Activated T-cell treated with anti-CD3 and anti-CD28 coated beads for 48 hours (primary cell): ENCODE measurements at regions not wholly inside any gene's neighbourhood (a gene's known extent, or its start where the extent isn't known, plus 50 kb on each side); places are given as distances from the start of the nearest gene placed in this dataset.

Experiments used
- DNase-seq: peaks from one replicate; pipeline ENCODE4 v3.0.0-alpha.2; 2020; ENCODE audit warnings: low read depth

DNA sequence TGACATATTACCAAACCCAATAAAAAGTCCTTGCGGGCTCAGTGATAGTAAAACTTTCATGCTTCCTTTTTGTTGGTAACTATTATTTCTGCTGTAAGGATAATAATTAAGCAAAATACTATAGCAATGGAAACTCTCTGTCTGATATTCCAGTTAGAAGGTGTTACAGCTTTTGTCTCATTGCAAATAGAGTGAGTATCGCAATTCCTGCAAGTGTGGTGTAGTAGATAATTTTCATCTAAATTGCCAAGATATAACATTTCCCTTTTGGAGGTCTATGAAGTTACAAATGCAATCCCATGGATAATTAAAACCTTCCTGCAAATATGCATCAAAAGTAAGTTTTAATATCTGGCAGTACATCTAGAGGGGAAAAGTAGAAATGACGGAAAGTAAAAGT lies 88.7 kb upstream of the CD93 start:
- DNase-seq: no peak

DNA sequence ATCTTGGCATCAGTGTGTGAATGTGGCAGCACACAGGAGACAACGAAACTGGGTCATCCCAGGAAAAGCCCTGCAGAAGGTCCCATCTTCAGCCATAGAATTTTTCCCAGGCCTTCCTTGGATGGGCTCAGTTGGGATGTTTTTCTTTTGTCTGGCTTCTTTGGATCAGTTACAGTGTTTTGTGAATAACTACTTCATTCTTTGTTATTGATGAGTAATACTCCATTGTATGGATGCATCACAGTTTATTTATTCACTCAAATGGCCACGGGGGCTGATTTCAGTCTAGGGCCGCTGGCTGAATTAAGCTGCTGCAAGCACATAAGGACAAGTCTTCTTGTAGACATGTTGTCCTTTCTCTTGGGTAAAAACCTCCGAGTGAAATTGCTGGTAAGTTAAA lies 81.3 kb upstream of the CD93 start:
- no peak for DNase-seq

DNA sequence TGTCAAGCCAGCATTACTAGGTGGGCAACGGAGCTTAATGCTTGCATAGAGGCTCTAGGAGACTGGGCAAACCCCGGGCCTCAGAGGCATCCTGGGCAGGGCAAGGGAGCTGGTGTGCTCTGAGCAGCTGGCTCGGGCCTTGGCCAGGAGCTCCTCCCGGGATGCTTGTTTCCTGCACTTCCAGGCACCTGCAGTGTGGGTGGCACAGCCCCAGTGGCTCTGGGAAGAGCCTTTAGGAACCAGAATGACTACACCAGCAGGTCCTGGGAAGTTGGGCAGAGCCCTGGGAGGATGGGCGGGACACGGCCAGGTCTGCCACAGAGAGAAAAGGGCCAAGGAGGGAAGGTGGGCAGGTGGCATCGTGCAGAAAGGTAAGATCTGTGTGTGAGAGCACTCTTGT lies 80.4 kb upstream of the CD93 start:
- DNase-seq: no peak

DNA sequence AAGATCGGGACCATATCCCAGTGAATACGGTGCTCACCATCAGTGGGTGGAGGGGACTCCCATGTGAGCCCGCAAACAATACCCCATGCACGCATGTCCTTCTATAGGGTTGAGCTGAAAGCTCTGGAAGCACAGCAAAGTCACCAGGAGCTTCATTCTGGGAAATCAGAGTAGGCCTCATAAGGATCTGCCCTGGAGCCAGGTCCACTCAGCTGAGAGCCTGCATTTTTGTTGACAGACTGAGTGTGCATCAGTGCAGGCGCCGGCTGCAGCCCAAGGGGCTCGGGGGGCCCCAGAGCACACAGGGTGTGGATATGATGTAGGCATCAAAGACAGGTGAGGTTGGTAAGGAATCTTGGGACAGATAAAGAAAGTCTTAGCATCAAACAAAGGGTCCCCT lies 79.8 kb upstream of the CD93 start:
- no peak for DNase-seq

DNA sequence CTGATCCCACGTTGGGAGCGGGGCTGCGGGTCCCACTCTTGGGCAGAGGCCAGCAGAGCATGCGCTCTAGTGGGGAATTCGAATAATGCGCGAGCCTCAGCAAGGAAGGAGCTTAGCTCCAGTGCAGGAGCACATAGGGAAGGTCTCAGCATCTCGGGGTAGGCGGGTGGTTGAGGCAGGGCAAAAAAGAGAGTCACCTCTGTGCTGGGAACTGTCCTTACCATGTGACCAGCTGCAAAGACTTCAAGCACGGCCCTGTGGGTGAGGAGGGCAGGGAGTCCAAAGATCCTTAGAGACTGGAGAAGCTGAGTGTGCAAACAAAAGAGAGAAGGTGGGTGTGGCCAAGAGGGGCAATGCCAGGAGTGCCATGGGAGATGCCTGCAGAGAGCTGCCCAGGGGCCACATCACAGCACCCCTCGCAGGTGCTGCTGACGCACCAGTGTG lies 79.2 kb upstream of the CD93 start:
- DNase-seq: no peak

DNA sequence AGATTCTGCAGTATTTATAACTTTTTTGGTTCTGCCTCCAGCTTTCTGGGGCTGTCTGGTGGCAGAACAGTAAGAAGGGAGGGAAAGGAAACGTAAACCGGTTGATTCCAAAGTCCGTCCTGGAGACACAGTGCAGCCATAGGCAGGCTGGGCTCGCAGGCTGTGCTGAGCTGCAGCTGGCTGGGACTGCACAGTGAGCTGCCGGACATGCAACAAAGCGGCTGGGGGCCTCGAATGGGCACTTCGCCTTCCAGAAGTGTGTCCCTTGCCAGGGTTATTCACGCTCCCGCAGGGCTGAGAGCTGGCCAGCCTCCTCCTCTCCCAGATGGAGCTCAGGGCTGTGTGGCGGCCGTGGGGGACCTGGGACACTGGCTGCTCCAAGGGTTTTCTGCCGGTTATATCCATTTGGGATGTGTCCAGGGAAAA lies 78.1 kb upstream of the CD93 start:
- DNase-seq: no peak

DNA sequence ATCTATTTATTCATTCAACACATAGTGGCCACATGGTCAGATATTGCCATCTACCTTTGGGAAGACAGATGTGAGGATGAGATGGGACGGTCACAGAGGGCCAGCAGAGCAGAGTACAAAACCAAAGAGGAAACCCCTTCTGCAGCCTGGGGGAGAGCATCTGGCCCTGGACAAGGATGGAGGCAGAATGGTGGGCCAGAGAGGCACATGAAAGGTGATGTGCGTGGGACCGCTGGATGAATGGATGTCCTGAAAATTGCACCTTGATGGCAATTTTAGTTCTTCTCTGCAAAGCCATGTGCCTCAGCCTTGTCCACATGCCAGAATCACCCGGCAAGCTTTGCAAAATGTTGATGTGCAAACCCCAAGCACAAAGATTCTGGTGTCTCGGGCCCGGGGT lies 77.4 kb upstream of the CD93 start:
- DNase-seq: no peak

DNA sequence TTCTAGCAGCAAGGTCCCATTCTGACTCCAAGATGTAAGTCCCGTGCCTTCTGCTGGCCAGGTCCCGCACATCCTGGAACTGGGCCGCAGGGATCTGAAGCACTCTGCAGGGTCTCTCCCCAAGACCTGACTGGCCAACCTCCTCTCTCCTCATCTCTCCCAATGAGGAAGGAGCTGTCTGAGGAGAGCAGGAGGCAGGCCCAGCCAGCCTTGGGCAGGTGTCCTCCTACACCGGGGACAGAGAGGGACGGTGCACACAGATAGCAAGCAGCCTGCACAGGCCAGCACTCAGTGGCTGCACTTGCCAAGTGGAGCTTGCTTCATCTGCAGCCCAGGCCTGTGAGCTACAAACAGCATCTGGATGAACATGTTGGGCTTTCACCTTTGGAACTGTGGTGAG lies 76.8 kb upstream of the CD93 start:
- no peak for DNase-seq

DNA sequence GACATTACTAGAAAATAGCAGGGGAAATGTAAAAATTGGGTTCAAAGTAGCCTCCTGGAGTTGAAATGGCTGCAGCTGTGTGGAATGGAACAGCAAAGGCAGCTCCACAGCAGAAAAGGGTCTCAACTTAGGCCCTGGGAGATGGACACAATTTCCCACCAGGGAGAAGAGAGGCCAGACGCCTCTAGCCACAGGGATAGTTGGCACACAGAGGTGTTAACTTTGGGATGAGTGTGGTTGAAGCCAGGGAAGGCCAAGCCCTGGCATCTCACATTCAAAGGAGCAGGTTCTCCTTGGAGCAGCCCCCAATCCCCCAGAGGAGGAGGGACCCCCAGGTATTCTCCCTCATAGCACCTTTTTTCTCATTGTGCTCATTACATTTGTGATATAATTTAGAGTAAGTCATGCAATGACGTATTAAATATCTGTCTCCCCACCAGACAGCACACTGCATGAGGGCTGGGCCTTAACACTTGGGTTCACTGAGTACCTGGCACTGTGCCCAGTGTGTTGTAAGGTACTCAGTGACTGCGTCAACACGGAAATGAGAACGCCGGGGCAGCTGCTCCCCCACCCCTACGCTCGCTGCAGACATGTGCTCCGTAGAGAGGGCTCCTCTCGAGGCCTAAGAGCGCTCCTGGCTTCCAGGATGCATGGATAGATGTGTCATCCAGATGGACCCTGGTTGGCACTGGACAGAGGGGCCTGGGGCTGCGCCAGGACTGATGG lies 76.0 kb upstream of the CD93 start:
- DNase-seq: no peak

DNA sequence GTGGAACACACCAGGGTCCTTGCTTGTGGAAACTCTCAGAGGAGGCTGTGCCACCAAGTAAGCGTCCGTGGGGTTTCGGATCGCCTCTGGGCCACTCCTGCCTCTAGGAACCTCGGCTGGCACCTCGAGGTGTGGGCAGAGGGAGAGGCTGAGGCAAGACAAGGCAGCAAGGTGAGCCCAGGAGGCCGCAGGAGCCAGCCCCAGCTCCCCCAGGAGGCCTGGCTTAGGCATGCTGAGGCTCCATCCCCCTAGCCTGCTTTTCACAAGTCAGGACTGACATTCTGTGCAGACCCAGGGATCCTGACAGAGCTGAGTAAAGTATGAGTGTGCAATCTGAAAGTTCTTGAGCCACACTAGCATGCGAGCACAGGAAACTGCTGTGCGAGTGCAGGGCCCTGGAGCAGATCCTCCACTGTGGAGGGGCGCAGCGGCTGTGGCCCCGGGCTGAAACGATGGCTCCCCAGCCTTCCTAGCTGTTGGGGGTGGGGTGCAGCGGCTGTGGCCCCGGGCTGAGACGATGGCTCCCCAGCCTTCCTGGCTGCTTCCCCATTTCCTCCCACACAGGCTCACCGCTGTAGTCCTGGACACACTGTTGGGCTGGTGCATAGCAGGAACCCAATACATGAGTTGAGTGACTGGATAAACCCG lies 75.2 kb upstream of the CD93 start:
- DNase-seq: no peak

DNA sequence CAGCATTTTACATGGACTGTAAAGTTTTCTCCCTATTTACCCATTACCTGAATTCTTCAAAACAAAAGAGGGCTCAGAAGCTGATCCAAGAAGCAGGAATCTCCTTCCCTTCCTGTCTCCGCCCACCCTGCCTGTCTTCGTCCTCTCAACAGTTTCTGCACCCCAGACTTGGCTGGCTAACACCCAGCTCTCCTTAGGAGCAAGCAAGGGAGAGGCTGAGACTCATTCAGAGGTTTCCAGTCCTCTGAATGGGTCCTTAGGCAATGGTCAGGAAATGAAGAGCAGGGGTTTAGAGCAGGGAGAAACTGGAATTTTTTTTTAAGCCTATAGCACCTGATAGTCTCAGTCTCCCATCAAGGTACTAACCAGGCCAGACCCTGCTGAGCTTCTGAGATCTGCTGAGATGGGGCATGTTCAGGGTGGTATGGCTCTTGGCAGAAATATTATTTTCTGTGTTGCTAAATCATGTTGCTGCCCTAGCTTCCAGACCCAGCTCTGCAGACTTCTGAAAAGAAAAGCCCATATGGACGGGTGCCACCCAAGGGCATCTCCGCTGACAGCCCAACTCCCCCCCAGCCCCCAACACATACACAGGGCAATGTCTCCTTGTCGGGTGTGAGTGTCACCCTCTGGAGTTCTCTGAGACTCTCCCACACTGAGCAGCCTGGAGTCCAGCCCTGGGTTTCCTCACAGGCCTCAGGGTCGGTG lies 74.6 kb upstream of the CD93 start:
- DNase-seq: no peak

DNA sequence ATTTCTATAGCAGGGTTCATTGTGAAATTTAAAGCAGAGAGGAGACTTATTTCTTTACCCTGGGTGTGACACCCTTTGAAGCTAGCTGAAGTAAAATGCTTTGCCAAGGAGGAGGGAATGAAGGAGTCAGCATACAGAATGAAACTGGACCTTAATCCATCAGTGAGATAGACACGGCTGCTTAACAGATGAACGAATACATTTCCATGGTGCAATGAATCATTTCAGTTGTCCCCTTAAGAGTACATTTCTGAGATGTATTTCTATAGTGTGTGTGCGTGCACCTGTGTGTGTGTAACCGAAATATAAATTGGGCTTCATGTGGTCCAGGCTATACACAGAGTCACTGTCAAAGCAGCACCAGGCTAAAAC lies 73.8 kb upstream of the CD93 start:
- no peak for DNase-seq

DNA sequence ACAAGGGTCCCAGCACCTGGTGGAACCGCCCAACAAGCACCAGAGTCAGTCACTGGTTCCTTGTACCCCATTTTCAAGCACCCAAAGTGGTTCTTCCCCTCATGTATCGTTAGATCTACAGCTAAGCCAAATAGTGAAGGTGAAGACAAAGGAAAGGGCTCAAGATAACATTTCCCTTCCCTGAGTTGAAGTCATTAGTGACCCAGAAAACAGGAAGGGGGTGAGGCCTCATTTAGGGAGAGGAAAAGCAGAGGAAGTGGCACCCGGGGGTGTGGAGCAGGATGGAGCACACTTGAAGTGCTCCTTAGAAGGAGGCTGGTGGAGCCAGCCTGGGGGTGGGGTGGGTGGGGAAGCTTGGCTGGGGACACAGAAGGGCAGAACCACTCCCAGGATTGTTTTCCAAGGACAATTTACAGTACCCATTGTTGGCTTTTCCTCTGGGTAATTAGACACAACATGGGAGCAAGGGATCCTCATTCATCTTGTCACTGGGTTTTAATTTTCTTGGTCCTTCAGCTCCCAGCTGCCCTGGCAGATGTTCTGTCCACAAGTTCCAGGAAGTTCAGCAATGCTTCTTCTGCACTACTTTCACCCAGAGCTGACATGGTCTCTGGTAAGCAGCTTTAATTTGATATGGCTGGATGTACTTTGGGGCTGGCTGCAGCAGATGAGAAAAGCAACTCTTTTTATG lies 73.3 kb upstream of the CD93 start:
- DNase-seq: no peak

DNA sequence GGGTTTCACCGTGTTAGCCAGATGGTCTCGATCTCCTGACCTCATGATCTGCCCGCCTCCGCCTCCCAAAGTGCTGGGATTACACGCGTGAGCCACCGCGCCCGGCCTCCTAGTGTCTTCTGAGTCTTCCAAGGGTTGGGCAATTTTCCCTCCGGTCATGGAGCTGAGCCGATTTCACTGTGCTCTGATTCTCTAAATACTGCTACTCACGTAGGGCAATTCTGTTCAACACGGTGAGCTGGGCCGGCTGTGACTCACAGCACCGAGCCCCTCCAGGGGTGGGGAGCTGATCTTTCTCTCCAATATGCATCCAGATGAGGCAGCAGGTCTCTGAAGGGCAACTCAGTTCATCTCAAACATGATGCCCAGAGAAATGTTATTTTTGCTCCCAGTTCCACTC lies 71.6 kb upstream of the CD93 start:
- no peak for DNase-seq

DNA sequence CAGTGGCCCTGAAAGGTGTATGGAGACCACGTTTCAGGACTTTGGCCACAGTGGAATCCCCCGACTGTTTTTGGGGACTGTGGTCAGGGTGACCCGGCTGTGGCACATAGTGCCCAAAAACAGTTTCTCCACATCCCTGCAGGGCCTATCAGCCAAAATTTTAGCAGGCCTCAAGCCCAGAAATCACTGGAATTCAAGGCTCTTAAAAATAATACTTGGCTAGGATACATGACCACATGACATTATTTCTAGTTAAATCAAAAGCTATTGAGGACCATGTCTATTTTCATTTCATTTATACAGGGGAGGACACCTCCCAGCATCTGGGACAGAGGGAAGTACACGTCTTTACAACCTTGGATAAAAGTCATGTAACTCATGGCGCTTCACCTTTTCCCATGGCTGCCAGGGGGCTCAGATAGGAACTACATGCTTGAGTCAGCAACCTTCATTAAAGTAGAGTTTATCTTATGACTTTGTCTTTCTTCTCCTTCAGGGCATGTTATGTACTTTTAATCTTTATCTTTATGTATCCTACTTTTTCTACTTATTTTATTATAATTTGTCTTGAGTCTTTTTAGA lies 70.8 kb upstream of the CD93 start:
- DNase-seq: no peak

DNA sequence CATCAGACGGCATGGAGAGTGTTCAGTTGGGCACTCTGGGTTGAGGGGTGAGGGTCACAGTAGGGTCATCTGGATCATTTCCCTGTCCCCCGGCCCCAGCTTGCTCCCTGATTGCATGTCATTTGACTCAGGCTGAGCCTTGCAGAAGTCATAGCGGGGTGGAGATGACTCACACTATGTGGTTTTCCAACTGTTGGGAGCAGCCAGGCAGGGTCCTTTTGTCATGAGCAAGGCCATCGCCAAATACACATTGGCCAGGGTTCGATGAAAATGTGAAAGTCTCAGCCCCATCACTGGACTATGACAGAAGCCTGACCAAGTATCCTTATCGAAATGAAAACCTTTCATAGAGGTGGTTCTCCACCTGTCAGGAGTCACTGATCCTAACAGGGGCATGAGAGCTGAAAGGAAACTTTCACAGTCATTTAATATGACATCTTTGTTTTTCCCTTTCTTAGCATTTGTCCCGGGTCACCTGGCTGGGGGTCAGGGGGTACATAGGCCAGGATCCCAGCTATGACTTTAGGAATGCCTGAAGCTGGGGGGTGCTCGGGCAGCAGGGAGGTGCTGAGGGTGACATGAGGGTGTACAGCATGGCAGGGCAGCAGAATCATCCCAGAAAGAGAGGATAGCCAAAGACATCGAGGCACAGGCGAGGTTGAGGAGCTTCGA lies 70.2 kb upstream of the CD93 start:
- DNase-seq: no peak

DNA sequence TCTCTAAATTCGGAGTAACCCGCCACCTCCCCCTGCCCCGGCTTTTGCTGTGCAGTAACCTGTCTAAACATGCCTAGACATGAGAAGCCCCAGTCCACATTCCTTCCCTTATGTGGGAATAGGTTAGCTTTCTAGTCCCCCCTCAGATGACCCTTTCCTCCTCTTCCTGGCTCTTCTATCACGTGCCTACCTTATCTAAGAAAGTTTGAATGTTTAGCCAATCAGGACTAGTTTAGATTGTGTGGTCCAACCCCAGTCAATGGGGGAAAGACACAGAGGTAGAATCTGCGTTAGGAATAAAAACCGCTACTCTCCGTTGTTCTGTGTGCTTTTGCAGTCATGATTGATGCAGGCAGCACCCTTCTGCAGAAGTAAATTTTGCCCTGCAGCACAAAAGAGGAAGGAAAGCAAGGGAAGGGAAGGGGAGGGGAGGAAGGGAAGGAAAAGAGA lies 69.0 kb upstream of the CD93 start:
- no peak for DNase-seq

DNA sequence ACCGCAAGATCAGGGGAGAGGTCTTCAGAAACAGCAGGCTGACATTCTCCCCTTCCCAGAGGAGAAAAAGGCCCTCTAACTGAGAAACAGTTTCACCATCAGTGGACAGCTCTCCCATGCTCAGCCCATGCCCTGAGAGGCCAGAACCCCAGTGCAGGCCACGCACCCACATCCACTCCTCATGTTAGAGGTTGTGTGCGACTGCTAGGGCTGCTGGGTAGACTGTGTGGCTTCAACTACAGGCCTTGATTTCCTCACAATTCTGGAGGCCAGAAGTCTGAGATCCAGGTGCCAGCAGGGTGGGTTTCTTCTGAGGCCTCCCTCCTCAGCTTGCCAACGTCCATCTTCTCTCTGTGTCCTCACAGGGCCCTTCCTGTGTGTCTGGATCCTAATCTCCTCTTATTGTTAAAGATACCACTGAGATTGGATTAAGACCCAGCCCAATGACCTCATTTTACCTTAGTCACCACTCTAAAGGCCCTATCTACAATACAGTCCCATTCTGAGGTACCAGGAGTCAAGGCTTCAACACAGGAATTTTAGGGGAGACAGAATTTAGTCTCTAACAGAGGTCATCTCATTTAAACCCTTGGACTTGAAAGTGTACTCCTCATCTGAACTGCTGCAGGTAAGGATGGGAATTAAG lies 67.7 kb upstream of the CD93 start:
- no peak for DNase-seq

DNA sequence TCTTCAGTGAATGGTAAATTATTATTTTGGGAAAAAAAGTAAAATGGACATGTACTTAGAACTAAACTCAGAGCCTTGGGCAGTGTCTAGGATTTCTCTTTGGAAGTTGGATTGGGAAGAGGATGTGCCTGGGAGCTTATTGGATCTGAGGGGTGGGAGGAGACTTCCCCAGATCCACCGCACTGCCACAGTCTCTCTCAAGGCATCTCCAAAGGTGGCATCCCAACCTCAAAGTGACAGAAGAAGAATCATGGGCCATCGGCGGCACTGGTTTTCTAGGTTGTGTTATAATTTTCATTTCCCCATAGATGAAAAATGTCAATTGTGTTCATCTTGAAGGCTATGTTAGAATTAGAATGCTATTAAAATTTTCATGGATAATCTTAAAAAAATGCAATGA lies 66.8 kb upstream of the CD93 start:
- DNase-seq: no peak

DNA sequence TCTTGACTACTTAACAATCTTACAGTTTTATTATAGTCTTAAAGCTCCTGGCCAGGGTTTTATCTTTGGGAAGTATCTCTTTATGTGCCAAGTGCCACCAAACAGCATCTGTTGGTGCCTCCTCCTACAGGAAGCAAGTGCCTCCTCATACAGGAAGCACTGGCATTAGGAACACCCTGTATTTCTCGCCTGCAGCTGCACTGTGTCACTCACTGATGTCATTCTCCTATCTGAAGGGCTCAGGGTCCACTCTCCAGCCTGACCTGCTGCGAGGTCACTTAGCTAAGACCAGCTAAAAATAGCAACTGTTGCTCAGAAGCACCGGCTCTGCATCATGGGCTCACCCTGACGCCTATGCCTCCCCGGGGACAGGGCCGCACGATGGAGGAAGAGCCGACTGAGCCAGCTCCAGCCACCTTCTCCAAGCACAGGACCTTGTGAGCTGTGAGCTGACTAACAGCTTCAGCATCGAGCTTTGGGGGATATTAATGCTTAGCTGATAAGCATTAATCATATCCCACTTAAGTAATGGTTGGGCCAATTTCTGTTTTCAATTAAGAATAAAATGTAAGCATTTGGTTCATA lies 66.3 kb upstream of the CD93 start:
- no peak for DNase-seq

DNA sequence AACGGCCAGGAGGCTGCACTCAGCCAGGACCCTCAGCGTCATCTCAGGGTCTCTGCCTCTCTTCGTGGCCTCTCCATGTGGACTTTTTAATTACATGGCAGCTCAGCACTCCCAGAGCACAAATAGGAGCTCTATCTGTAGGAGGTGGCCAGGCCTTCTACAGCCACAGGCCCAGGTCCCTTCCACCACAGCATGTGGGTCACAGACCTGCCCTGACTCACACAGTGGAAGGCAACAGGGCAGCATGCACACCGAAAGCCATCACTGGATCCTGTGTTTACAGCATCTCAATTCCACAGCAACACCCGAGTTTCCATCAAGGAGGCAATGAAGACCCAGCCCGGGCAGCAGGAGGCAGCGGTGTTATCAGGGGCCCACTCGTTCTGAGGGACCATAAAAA lies 65.8 kb upstream of the CD93 start:
- no peak for DNase-seq
